Immature natural killer cell (primary cell): ENCODE measurements at regions not wholly inside any gene's neighbourhood (a gene's known extent, or its start where the extent isn't known, plus 50 kb on each side); places are given as distances from the start of the nearest gene placed in this dataset.

Experiments used
- DNase-seq, 3 donors: peaks; one replicate each; pipeline ENCODE4 v3.0.0; 2022; ENCODE audit warnings: mixed read lengths in 1 of 3
- H3K27ac Mint-ChIP-seq, 6 donors: one replicate each; pipeline ENCODE4 v1.8.0; 2020; ENCODE audit warnings: mixed read lengths in 6 of 6, mild to moderate bottlenecking in 5 of 6, inconsistent platforms in 4 of 6, moderate library complexity in 3 of 6
- H3K27me3 Mint-ChIP-seq, 3 donors: one replicate each; pipeline ENCODE4 v1.8.0; 2020 to 2021; ENCODE audit warnings: low read depth in 3 of 3, mild to moderate bottlenecking in 3 of 3, mixed read lengths in 3 of 3, moderate library complexity in 3 of 3, inconsistent platforms in 1 of 3
- H3K36me3 Mint-ChIP-seq, 3 donors: one replicate each; pipeline ENCODE4 v1.8.0; 2020; ENCODE audit warnings: mixed read lengths in 3 of 3, inconsistent platforms in 2 of 3, mild to moderate bottlenecking in 2 of 3
- H3K4me1 Mint-ChIP-seq, 2 donors: one replicate each; pipeline ENCODE4 v1.8.0; 2020; ENCODE audit warnings: inconsistent platforms in 2 of 2, mild to moderate bottlenecking in 2 of 2, mixed read lengths in 2 of 2, moderate library complexity in 1 of 2
- H3K4me3 Mint-ChIP-seq, 5 donors: one replicate each; pipeline ENCODE4 v1.8.0; 2020; ENCODE audit warnings: mild to moderate bottlenecking in 5 of 5, mixed read lengths in 5 of 5, inconsistent platforms in 3 of 5, moderate library complexity in 3 of 5
- H3K9me3 Mint-ChIP-seq, 6 donors: one replicate each; pipeline ENCODE4 v1.8.0; 2020; ENCODE audit warnings: mild to moderate bottlenecking in 6 of 6, mixed read lengths in 6 of 6, inconsistent platforms in 4 of 6, moderate library complexity in 3 of 6

DNA sequence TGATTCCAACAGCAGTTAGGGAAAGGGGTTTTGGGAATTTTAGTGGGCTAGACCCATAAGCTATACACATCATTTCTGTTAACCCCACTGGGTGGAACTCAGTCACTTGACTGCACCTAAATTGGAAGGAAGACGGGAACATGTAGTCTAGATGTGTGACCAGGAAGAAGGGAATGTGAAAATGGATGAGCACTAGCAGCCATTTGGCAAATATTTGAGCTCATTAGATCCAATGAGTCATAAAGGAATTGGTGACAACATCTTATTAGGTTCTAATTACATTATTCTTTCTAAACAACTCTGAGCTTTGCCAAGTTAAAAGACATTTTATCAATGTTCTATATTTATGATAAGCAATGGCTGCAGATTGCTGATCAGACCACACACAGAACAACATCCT, 400.6 kb downstream of the IRS1 start:
- peaks cover 0 to 5% (median 0%) of the 10 kb centered on the region in 6 donors for H3K9me3 Mint-ChIP-seq
- H3K27me3 Mint-ChIP-seq, result peaks cover 0 to 2% (median 2%) of the 10 kb centered on the region in 3 donors
- H3K4me3 Mint-ChIP-seq, result no peak overlapping the region

GRCh38 chr2:226398580-226398979, 401.0 kb downstream of the IRS1 start:
- Mint-ChIP-seq H3K36me3 (no peaks in the 10 kb centered on the region), H3K9me3 (peaks cover 0 to 5% (median 0%) of the 10 kb centered on the region in 6 donors), H3K4me1 (no peaks in the 10 kb centered on the region), H3K27me3 (peaks cover 0 to 2% (median 2%) of the 10 kb centered on the region in 3 donors), H3K4me3 (no peak overlapping the region), H3K27ac (no peak overlapping the region)
- DNase-seq, result no peak

More for the DNA sequence above, 400.6 kb downstream of the IRS1 start:
- no peak overlapping the region for H3K27ac Mint-ChIP-seq
- H3K36me3 Mint-ChIP-seq, result no peaks in the 10 kb centered on the region
- no peaks in the 10 kb centered on the region for H3K4me1 Mint-ChIP-seq
- DNase-seq, result no peak

DNA sequence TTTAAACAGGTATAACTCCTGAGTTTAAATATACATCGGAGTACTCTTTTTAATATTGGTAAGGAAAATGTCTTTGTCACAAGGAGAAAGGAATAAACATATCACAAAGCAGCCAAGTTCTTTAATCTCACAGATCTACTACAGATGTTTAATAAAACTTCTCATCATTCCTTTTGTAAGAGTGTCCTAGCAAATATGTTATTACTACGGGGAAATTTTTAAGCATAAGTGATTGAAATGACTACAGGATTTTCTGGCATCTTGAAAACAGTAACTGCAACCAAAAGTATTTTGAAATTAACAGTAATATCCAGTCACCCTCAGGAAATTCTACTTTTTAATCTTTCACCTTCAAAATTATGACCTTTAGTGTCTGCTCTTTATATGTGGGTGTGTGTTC, 403.1 kb downstream of the IRS1 start:
- Mint-ChIP-seq H3K36me3 (no peaks in the 10 kb centered on the region), H3K4me1 (no peaks in the 10 kb centered on the region), H3K9me3 (peaks cover 0 to 5% (median 0%) of the 10 kb centered on the region in 6 donors), H3K4me3 (no peak overlapping the region), H3K27ac (no peak overlapping the region), H3K27me3 (peaks cover 0 to 2% (median 0%) of the 10 kb centered on the region in 3 donors)
- DNase-seq, result no peak

- Mint-ChIP-seq H3K27me3 (peaks cover 0 to 2% (median 1%) of the 10 kb centered on the region in 3 donors), H3K36me3 (no peaks in the 10 kb centered on the region), H3K9me3 (peaks cover 0 to 4% (median 2%) of the 10 kb centered on the region in 6 donors), H3K27ac (no peak overlapping the region), H3K4me3 (no peak overlapping the region), H3K4me1 (no peaks in the 10 kb centered on the region)
- no peak for DNase-seq
Measured at GRCh38 chr2:226387499-226387942, 412.1 kb downstream of the IRS1 start.

DNA sequence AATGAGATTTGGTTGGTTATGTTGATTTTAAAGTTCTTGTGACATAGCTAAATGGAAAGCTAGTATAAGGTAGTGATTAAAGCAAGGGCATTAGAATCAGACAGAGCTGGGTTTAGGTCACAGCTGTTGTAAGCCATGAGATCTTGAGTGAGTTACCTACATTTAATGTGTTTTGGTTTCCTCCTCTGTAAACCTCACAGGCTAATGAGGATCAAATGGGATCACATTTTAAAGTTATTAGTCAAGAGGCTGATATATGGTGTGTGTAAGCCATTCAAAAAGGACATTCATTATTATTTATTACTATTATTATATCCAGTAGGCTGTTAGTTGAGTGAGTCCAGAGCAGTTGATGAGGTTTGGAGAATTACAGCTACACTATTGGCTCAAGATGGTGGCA, 416.2 kb downstream of the IRS1 start:
- peaks cover 0 to 2% (median under 1%) of the 10 kb centered on the region in 3 donors for H3K27me3 Mint-ChIP-seq
- no peaks in the 10 kb centered on the region for H3K36me3 Mint-ChIP-seq
- H3K9me3 Mint-ChIP-seq, result peaks cover 0 to 5% (median 0%) of the 10 kb centered on the region in 6 donors
- no peak for DNase-seq
- H3K27ac Mint-ChIP-seq, result no peak overlapping the region
- no peak overlapping the region for H3K4me3 Mint-ChIP-seq
- H3K4me1 Mint-ChIP-seq, result no peaks in the 10 kb centered on the region

GRCh38 chr2:226380679-226381078, 418.9 kb downstream of the IRS1 start:
- Mint-ChIP-seq H3K9me3 (peaks cover 0 to 7% (median 0%) of the 10 kb centered on the region in 6 donors), H3K4me3 (no peak overlapping the region), H3K27ac (no peak overlapping the region), H3K27me3 (no peaks in the 10 kb centered on the region), H3K4me1 (no peaks in the 10 kb centered on the region), H3K36me3 (no peaks in the 10 kb centered on the region)
- DNase-seq, result no peak

- Mint-ChIP-seq H3K36me3 (no peaks in the 10 kb centered on the region), H3K27me3 (no peaks in the 10 kb centered on the region)
Measured at GRCh38 chr2:226378753-226379705, 420.6 kb downstream of the IRS1 start.

GRCh38 chr2:226376516-226377180, 423.0 kb downstream of the IRS1 start:
- peaks cover 0 to 3% (median 0%) of the 10 kb centered on the region in 6 donors for H3K9me3 Mint-ChIP-seq
- H3K4me1 Mint-ChIP-seq, result no peaks in the 10 kb centered on the region
- peaks cover 0 to 2% (median 0%) of the 10 kb centered on the region in 3 donors for H3K27me3 Mint-ChIP-seq
- no peaks in the 10 kb centered on the region for H3K36me3 Mint-ChIP-seq
- no peak overlapping the region for H3K27ac Mint-ChIP-seq
- no peak overlapping the region for H3K4me3 Mint-ChIP-seq
- DNase-seq, result no peak

More at GRCh38 chr2:226378753-226379705, 420.6 kb downstream of the IRS1 start:
- no peaks in the 10 kb centered on the region for H3K4me1 Mint-ChIP-seq
- no peak overlapping the region for H3K4me3 Mint-ChIP-seq
- no peak for DNase-seq
- H3K27ac Mint-ChIP-seq, result no peak overlapping the region
- peaks cover 0 to 7% (median 0%) of the 10 kb centered on the region in 6 donors for H3K9me3 Mint-ChIP-seq

GRCh38 chr2:226366920-226367319, 432.7 kb downstream of the IRS1 start:
- H3K9me3 Mint-ChIP-seq, result peaks cover 0 to 14% (median 3%) of the 10 kb centered on the region in 6 donors
- no peaks in the 10 kb centered on the region for H3K4me1 Mint-ChIP-seq
- no peak overlapping the region for H3K27ac Mint-ChIP-seq
- H3K36me3 Mint-ChIP-seq, result no peaks in the 10 kb centered on the region
- no peaks in the 10 kb centered on the region for H3K27me3 Mint-ChIP-seq
- H3K4me3 Mint-ChIP-seq, result no peak overlapping the region
- no peak for DNase-seq

DNA sequence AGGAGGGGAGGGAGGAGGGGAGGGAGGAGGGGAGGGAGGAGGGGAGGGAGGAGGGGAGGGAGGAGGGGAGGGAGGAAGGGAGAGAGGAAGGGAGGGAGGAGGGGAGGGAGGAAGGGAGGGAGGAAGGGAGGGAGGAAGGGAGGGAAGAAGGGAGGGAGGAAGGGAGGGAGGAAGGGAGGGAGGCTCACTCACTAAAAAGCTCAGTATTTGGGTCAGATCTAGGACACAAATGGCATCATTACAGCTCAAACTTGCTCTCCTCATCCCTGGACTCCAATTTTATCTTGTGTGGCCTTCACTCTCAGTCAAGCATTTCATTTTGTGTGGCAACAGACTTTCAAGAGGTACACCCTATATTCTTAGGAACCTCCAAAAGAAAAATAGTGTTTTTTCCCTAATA, 435.4 kb downstream of the IRS1 start:
- no peak for DNase-seq
- no peak overlapping the region for H3K4me3 Mint-ChIP-seq
- no peak overlapping the region for H3K27ac Mint-ChIP-seq
- H3K27me3 Mint-ChIP-seq, result peaks cover 0 to 2% (median 0%) of the 10 kb centered on the region in 3 donors
- peaks cover 0 to 10% (median 5%) of the 10 kb centered on the region in 6 donors for H3K9me3 Mint-ChIP-seq
- H3K4me1 Mint-ChIP-seq, result no peaks in the 10 kb centered on the region
- H3K36me3 Mint-ChIP-seq, result no peaks in the 10 kb centered on the region

- Mint-ChIP-seq H3K27ac (no peak overlapping the region), H3K4me1 (no peaks in the 10 kb centered on the region), H3K36me3 (no peaks in the 10 kb centered on the region), H3K27me3 (peaks cover 0 to 2% (median 0%) of the 10 kb centered on the region in 3 donors), H3K9me3 (peaks cover 0 to 10% (median 5%) of the 10 kb centered on the region in 6 donors), H3K4me3 (no peak overlapping the region)
- no peak for DNase-seq
Measured at GRCh38 chr2:226362980-226363379, 436.6 kb downstream of the IRS1 start.

- H3K27ac Mint-ChIP-seq, result no peak overlapping the region
- H3K4me1 Mint-ChIP-seq, result no peaks in the 10 kb centered on the region
- no peak for DNase-seq
- peaks cover 0 to 11% (median 5%) of the 10 kb centered on the region in 6 donors for H3K9me3 Mint-ChIP-seq
- no peak overlapping the region for H3K4me3 Mint-ChIP-seq
- no peaks in the 10 kb centered on the region for H3K36me3 Mint-ChIP-seq
- H3K27me3 Mint-ChIP-seq, result peaks cover 0 to 2% (median 0%) of the 10 kb centered on the region in 3 donors
Measured at GRCh38 chr2:226360658-226361057, 439.0 kb downstream of the IRS1 start.

GRCh38 chr2:226358688-226359087, 440.9 kb downstream of the IRS1 start:
- no peak for DNase-seq
- peaks cover 0 to 2% (median 0%) of the 10 kb centered on the region in 3 donors for H3K27me3 Mint-ChIP-seq

GRCh38 chr2:226357816-226358215, 441.8 kb downstream of the IRS1 start:
- no peaks in the 10 kb centered on the region for H3K36me3 Mint-ChIP-seq
- H3K27ac Mint-ChIP-seq, result no peak overlapping the region
- H3K9me3 Mint-ChIP-seq, result peaks cover 0 to 7% (median 4%) of the 10 kb centered on the region in 6 donors
- no peaks in the 10 kb centered on the region for H3K4me1 Mint-ChIP-seq
- DNase-seq, result no peak
- no peak overlapping the region for H3K4me3 Mint-ChIP-seq
- peaks cover 0 to 2% (median 0%) of the 10 kb centered on the region in 3 donors for H3K27me3 Mint-ChIP-seq

More at GRCh38 chr2:226358688-226359087, 440.9 kb downstream of the IRS1 start:
- H3K36me3 Mint-ChIP-seq, result no peaks in the 10 kb centered on the region
- peaks cover 0 to 7% (median 4%) of the 10 kb centered on the region in 6 donors for H3K9me3 Mint-ChIP-seq
- H3K27ac Mint-ChIP-seq, result no peak overlapping the region
- no peak overlapping the region for H3K4me3 Mint-ChIP-seq
- no peaks in the 10 kb centered on the region for H3K4me1 Mint-ChIP-seq
